ENCODE measurements at regions not wholly inside any gene's neighbourhood (a gene's known extent, or its start where the extent isn't known, plus 50 kb on each side); places are given as distances from the start of the nearest gene placed in this dataset.

DNA sequence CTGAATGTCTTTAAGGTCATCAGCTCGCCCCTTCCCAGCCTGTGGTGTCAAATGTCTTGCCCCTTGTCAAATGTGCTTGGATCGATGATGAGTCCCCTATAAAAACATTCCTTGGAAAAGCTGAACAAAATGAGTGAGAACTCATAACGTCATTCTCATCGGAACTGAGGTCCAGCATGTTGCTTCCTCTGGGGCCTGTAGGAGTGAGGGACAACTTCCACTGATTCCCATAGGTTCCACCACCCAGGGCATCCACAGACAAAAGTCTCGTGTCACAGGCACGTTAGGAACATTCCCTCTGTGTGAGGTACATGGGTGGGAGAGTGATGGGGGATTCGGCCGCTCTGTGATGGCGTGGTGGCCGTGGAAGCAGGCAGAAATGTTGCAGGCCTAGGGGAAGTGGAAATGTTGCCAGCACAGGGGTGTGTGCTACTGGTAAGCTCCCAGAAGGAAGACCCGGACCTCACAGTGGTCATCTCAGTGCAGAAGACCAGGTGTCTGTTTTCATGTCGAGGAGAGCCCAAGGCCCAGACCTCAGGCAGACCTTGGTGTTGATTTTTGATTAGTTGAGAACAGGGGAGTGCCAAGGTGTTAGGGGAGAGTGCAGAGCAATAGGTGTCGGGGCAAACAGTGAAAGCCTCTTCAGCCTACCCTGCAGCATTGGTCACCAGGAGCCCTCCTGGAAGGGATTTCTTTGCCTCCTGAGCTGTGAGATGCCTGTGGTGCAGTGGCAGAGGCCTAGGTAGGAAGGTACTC lies 96.8 kb downstream of the SNRPN start:
- TF ChIP-seq POLR2AphosphoS5 (IDR thresholded peaks at IDR 0.05; ENCODE audit: low read depth, low read length) (no peak), POLR2A (IDR thresholded peaks at IDR 0.05; ENCODE audit: low read depth, low read length) (no peak)
